Stomach (tissue), 4 donors: ENCODE measurements at regions not wholly inside any gene's neighbourhood (a gene's known extent, or its start where the extent isn't known, plus 50 kb on each side); places are given as distances from the start of the nearest gene placed in this dataset.

Experiments
- CTCF ChIP-seq, 7 experiments: fragments of 450-650 bp in 4 of 7; fragments of 200-600 bp in 3 of 7; sonication (generic) in 3 of 7; IDR thresholded peaks; one replicate each; pipeline ENCODE4 v1.5.1; 2016 to 2019; ENCODE audit warnings: antibody characterized with exemption in 7 of 7, control low read depth in 2 of 7, mild to moderate bottlenecking in 1 of 7
- EP300 ChIP-seq: sonication (generic); formaldehyde crosslinking; IDR thresholded peaks from one replicate; pipeline ENCODE4 v1.6.1; 2017; ENCODE audit warnings: antibody characterized with exemption
- POLR2AphosphoS5 ChIP-seq, 3 donors: sonication (generic); formaldehyde crosslinking; IDR thresholded peaks; one replicate each; pipeline ENCODE4 v1.6.1; 2016; ENCODE audit warnings: antibody characterized with exemption in 3 of 3

DNA sequence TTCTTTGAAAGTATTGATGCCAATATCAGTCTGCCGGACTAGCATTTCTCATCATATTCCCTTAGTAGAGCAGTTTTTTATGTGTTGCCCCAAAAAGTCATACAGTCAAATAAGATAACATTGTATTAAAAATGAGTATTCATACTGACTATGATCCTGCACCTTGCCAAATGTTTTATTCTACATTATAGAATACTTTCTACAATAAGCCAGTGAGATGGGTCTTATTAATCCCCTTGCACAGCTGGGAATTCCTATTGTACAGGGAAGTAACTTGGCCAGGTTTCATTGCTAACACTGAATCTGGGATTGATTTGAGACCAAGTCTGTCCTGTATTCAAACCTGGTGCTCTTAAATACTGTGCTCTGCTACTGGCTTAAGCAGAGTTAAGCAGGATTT, 114.0 kb downstream of the KCTD12 start:
- TF ChIP-seq CTCF (IDR thresholded peaks at IDR 0.05): no peak
- no peak for TF ChIP-seq POLR2AphosphoS5 (IDR thresholded peaks at IDR 0.05)
- TF ChIP-seq EP300: no peak
